ENCODE measurements at regions not wholly inside any gene's neighbourhood (a gene's known extent, or its start where the extent isn't known, plus 50 kb on each side); places are given as distances from the start of the nearest gene placed in this dataset.

DNA sequence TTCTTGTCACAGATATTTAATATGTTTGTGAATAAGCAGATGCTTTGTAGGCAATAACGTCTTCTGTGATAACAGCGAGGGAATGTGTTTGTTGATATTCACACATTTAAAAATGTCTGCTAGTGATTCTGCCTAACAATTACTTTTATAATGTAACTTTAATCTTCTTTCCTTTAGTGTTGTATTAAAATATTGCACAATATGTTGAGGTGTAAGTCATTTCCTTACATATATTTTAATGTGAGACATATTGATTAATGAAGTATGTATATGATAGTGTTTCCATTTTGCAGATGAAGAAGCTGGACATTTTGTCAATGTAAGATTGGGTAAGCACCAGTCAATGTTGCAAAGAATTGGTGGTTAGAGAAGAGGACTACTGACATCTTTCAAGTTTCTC, 324.4 kb downstream of the SLITRK1 start:
- no peak overlapping the region for H3K27ac ChIP-seq
- no peaks in the 10 kb centered on the region for H3K4me1 ChIP-seq
- no peaks in the 10 kb centered on the region for H3K27me3 ChIP-seq
- H3K4me3 ChIP-seq: no peak overlapping the region
- DNase-seq (ENCODE audit: low spot score): no peak
- TF ChIP-seq, protein P1, sequence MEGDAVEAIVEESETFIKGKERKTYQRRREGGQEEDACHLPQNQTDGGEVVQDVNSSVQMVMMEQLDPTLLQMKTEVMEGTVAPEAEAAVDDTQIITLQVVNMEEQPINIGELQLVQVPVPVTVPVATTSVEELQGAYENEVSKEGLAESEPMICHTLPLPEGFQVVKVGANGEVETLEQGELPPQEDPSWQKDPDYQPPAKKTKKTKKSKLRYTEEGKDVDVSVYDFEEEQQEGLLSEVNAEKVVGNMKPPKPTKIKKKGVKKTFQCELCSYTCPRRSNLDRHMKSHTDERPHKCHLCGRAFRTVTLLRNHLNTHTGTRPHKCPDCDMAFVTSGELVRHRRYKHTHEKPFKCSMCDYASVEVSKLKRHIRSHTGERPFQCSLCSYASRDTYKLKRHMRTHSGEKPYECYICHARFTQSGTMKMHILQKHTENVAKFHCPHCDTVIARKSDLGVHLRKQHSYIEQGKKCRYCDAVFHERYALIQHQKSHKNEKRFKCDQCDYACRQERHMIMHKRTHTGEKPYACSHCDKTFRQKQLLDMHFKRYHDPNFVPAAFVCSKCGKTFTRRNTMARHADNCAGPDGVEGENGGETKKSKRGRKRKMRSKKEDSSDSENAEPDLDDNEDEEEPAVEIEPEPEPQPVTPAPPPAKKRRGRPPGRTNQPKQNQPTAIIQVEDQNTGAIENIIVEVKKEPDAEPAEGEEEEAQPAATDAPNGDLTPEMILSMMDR (IDR thresholded peaks at IDR 0.05): no peak
- no peaks in the 10 kb centered on the region for H3K9me3 ChIP-seq
- no peaks in the 10 kb centered on the region for H3K36me3 ChIP-seq

DNA sequence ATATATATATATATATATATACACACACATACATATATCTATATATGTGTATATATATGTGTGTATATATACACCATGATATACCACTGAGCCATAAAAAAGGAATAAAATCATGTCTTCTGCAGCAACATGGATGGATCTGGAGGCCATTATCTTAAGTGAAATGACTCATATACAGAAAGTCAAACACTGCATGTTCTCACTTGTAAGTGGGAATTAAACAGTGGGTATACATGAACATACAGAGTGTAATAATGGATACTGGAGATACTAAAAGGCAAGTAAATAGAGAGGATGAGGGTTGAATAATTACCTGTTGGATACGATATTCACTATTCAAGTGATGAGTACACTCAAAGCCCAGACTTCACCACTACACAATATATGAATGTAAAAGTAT, 332.6 kb downstream of the SLITRK1 start:
- Histone ChIP-seq H3K9me3 (peaks cover 0 to 7% of the 10 kb centered on the region in 2 donors), H3K36me3 (no peaks in the 10 kb centered on the region), H3K4me1 (no peaks in the 10 kb centered on the region), H3K27ac (no peak overlapping the region), H3K27me3 (no peaks in the 10 kb centered on the region), H3K4me3 (no peak overlapping the region)
- TF ChIP-seq, protein P1 (IDR thresholded peaks at IDR 0.05): no peak
- DNase-seq (ENCODE audit: low spot score): no peak

- Histone ChIP-seq H3K4me1 (no peaks in the 10 kb centered on the region), H3K27me3 (no peaks in the 10 kb centered on the region), H3K9me3 (peaks cover 0 to 7% of the 10 kb centered on the region in 2 donors), H3K36me3 (no peaks in the 10 kb centered on the region), H3K27ac (no peak overlapping the region), H3K4me3 (no peak overlapping the region)
- TF ChIP-seq, protein P1 (IDR thresholded peaks at IDR 0.05): no peak
- DNase-seq (ENCODE audit: low spot score): no peak
Measured at GRCh38 chr13:83547043-83547442, 335.2 kb downstream of the SLITRK1 start.

DNA sequence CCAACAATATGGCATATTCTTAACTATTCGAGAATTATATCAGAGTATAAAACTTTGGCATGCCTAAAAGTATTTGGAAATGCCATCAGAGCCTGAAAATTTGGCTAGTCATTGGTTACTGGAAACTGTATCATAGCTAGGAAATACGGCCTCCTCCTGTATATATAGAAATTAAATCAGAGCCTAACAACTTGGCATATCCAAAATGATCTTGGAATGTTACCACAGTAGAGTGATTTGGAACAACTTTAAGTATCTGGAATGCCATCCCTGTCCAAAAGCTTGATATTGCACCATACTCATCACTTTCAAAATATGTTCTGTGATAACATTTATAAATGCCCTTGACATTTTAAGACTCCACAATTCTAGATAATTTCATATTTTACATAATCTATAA, 335.8 kb downstream of the SLITRK1 start:
- H3K4me1 ChIP-seq: no peaks in the 10 kb centered on the region
- H3K27ac ChIP-seq: no peak overlapping the region
- peaks cover 0 to 7% of the 10 kb centered on the region in 2 donors for H3K9me3 ChIP-seq
- DNase-seq (ENCODE audit: low spot score): no peak
- H3K27me3 ChIP-seq: no peaks in the 10 kb centered on the region
- TF ChIP-seq, protein P1 (IDR thresholded peaks at IDR 0.05): no peak
- H3K4me3 ChIP-seq: no peak overlapping the region
- H3K36me3 ChIP-seq: no peaks in the 10 kb centered on the region

GRCh38 chr13:83538636-83539035, 343.6 kb downstream of the SLITRK1 start:
- Histone ChIP-seq H3K4me1 (no peaks in the 10 kb centered on the region), H3K9me3 (peaks cover 0 to 8% of the 10 kb centered on the region in 2 donors), H3K27me3 (no peaks in the 10 kb centered on the region), H3K27ac (no peak overlapping the region), H3K4me3 (no peak overlapping the region), H3K36me3 (no peaks in the 10 kb centered on the region)
- TF ChIP-seq, protein P1 (IDR thresholded peaks at IDR 0.05): no peak
- no peak for DNase-seq (ENCODE audit: low spot score)

DNA sequence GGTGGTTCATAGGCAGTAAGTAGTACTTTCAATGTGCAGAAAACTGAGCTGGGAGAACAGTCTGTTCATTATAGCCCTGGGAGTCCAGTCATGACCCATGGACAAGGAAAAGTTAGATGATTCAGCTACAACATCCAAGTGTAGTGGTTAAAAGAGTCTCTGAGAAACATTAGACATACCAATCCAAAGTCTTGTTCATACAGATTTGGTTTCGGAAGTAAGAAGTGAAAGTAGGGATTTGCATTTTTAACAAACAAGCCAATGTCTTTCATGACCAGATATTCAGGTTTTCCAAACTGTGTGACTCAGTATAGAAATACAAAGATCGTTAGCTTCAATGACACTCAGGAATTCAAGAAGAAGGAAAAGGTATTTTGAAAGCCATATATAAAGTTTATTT, 345.3 kb downstream of the SLITRK1 start:
- no peaks in the 10 kb centered on the region for H3K27me3 ChIP-seq
- H3K36me3 ChIP-seq: no peaks in the 10 kb centered on the region
- no peaks in the 10 kb centered on the region for H3K4me1 ChIP-seq
- no peak overlapping the region for H3K4me3 ChIP-seq
- peaks cover 3 to 8% of the 10 kb centered on the region in 2 donors for H3K9me3 ChIP-seq
- TF ChIP-seq, protein P1 (IDR thresholded peaks at IDR 0.05): no peak
- DNase-seq (ENCODE audit: low spot score): no peak
- no peak overlapping the region for H3K27ac ChIP-seq
